Epithelial cell of proximal tubule (primary cell): ENCODE measurements at regions not wholly inside any gene's neighbourhood (a gene's known extent, or its start where the extent isn't known, plus 50 kb on each side); places are given as distances from the start of the nearest gene placed in this dataset.

ENCODE experiments used
- DNase-seq: peaks from one replicate; pipeline ENCODE4 v3.0.0-alpha.2; 2011; ENCODE audit warnings: low read depth
- H3K4me3 ChIP-seq: 2 replicates; pipeline ENCODE4 v1.5.1; 2011; ENCODE audit warnings: low read depth, mild to moderate bottlenecking, low read length
- CTCF ChIP-seq: conservative IDR thresholded peaks from 2 replicates; pipeline ENCODE4 v1.5.1; 2012; ENCODE audit warnings: low read depth, mild to moderate bottlenecking, low read length

- H3K4me3 ChIP-seq: no peak overlapping the region
- DNase-seq: no peak
- no peak for TF ChIP-seq CTCF
Measured at GRCh38 chr2:2757764-2758163, 426.7 kb upstream of the MYT1L start.

GRCh38 chr2:2756886-2757285 is 425.8 kb upstream of the MYT1L start:
- TF ChIP-seq CTCF: no peak
- no peak overlapping the region for H3K4me3 ChIP-seq
- no peak for DNase-seq

GRCh38 chr2:2755990-2756389 is 424.9 kb upstream of the MYT1L start:
- no peak overlapping the region for H3K4me3 ChIP-seq
- DNase-seq: no peak
- no peak for TF ChIP-seq CTCF

- DNase-seq: no peak
- no peak for TF ChIP-seq CTCF
- H3K4me3 ChIP-seq: no peak overlapping the region
Measured at GRCh38 chr2:2754940-2755339, 423.9 kb upstream of the MYT1L start.

GRCh38 chr2:2751715-2752315 is 420.7 kb upstream of the MYT1L start:
- TF ChIP-seq CTCF: no peak
- DNase-seq: no peak

GRCh38 chr2:2750867-2751714 is 420.0 kb upstream of the MYT1L start:
- TF ChIP-seq CTCF: no peak
- no peak for DNase-seq

More at GRCh38 chr2:2751715-2752315, 420.7 kb upstream of the MYT1L start:
- H3K4me3 ChIP-seq: no peak overlapping the region

More at GRCh38 chr2:2750867-2751714, 420.0 kb upstream of the MYT1L start:
- no peak overlapping the region for H3K4me3 ChIP-seq
